Astrocyte of the spinal cord (primary cell): ENCODE measurements at regions not wholly inside any gene's neighbourhood (a gene's known extent, or its start where the extent isn't known, plus 50 kb on each side); places are given as distances from the start of the nearest gene placed in this dataset.

Experiments used
- DNase-seq: peaks from one replicate; pipeline ENCODE4 v3.0.0; 2011; ENCODE audit warnings: low read depth, low spot score
- H3K4me3 ChIP-seq: 2 replicates; pipeline ENCODE4 v1.5.1; 2011; ENCODE audit warnings: low read depth, mild to moderate bottlenecking, low read length, moderate library complexity
- in situ Hi-C: cut with HindIII; loops from 2 replicates; pipeline ENCODE4 v1.10.0; 2017; ENCODE audit warnings: low sequenced_read_pairs
- TF ChIP-seq, protein P1 (sequence below): IDR thresholded peaks from 2 replicates; pipeline ENCODE4 v1.5.1; 2012; ENCODE audit warnings: low read depth, mild to moderate bottlenecking, low read length, inconsistent platforms

DNA sequence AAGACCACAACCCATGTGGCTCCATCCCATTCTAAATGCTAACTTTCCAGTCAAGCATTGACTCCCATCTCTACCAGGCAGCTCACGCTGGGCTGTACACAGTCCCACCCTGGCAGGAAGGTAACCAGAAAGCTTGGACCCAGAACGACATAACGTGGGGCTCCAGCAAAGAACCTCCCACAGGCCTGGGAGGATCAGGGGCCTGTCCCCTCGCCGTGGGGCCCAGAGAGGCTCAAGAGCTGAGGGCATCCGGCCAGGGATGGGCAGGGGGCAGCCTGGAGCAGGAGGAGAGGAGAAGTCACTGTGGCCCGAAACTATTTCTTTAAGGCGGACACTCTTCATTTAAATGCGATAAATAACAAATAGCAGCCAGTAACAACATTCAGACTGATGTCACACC, 169.9 kb downstream of the SHANK2 start:
- TF ChIP-seq, protein P1, sequence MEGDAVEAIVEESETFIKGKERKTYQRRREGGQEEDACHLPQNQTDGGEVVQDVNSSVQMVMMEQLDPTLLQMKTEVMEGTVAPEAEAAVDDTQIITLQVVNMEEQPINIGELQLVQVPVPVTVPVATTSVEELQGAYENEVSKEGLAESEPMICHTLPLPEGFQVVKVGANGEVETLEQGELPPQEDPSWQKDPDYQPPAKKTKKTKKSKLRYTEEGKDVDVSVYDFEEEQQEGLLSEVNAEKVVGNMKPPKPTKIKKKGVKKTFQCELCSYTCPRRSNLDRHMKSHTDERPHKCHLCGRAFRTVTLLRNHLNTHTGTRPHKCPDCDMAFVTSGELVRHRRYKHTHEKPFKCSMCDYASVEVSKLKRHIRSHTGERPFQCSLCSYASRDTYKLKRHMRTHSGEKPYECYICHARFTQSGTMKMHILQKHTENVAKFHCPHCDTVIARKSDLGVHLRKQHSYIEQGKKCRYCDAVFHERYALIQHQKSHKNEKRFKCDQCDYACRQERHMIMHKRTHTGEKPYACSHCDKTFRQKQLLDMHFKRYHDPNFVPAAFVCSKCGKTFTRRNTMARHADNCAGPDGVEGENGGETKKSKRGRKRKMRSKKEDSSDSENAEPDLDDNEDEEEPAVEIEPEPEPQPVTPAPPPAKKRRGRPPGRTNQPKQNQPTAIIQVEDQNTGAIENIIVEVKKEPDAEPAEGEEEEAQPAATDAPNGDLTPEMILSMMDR: no peak
- in situ Hi-C loops: no loop called here

DNA sequence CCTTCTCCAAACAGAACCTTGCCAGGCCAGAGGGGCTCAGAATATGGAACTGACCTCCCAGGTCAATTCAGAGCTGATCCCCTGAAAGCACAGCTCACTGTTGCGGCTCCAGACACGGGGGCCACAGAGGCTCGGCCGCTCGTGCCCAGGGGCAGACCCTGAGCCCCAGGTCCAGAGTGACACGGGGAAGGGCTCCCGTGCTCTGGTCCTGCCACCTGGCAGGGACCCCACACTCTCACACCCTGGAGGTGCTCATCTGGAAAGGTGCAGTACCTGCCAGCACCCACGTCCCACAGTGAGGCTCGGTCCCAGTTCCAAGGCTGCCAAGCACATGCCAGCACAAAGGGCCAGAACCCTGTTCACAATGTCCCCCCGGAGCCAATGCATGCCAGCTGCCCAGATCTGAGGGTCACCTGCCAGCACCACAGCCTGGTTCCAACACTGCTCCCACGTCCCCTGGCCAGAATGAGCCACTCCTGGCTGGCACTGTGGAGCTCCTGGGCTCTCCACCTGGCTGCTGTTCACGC, 170.6 kb downstream of the SHANK2 start:
- TF ChIP-seq, protein P1: no peak
- no peak for DNase-seq
- in situ Hi-C loops: no loop called here
- H3K4me3 ChIP-seq: no peak overlapping the region

More for the DNA sequence above, 169.9 kb downstream of the SHANK2 start:
- H3K4me3 ChIP-seq: no peak overlapping the region
- no peak for DNase-seq

DNA sequence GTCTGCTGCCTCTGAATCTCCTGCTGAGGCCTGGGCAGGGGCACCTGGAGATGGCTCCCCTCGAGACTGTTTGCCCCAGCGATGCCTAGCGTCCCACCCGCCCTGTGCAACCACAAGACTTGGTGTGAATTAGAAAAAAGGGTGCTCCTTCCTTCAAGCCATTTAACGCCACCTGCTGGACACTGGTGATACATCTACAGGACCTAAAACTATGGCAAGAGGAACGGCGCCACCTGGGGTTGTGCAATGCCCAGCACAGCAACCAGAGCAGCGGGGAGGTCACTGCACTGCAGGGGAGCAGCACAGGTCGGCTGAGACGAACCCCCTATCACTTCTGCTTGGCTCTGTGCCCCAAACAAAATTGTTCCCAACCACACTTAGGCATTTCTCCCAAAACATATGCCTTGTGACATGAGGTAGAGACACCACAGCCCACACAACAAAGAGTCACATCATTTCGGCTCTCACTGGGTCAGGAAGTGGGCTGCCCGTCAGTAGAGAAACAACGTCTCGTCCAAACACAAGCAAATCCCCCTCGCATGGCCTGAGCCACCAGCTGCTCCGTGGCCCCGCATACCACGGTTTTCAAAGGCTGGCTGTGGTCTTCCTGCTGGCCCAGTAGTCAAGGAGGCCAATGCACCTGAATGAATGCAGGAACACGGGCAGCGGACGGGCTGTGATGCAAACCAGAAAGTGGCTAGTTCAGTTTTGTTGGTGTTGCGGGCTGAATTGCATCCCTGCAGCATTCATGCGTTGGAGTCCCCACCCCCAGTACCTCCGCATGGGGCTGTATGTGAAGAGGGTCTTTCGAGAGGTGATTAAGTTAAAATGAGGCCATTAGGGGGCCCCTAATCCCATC, 171.9 kb downstream of the SHANK2 start:
- in situ Hi-C loops: no loop called here
- TF ChIP-seq, protein P1: peak; percentile 74
- peak; percentile 58 for DNase-seq
- no peak overlapping the region for H3K4me3 ChIP-seq

DNA sequence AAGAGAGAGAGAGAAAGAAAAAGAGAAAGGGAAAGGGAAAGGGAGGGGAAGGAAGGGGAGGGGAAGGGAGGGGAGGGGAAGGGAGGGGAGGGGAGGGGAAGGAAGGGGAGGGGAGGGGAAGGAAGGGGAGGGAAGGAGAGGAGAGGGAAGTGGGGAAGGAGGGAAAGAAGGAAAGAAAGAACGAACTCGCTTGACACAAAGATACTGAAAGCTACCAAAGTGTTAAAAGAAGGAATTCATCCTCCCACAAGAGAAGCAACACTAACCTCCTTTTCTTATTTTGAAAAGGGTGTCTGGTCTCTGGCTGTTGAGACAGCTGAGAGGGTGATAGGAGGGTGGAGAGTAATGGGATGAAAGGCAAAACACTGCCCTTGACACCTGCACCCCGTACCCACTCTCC, 172.6 kb downstream of the SHANK2 start:
- in situ Hi-C loops: no loop called here
- TF ChIP-seq, protein P1: no peak
- H3K4me3 ChIP-seq: no peak overlapping the region
- no peak for DNase-seq

DNA sequence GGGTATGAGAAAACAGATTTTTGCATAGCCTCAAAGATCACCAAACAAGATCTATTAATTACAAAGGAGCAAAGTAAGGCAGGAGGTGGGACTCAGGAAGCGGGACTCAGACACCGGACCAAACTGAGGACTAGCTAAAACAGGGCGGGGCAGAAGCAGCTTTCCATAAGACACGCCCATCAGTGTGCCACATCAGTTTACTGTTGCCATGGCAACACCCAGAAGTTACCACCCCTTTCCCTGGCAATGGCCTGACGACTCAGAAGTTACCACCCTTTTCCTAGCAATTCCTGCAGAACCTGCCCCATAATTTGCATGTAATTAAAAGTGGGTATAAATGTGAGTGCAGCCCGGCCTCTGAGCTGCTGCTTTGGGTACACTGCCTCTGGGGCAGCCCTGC, 173.9 kb downstream of the SHANK2 start:
- in situ Hi-C loops: no loop called here
- H3K4me3 ChIP-seq: no peak overlapping the region
- DNase-seq: no peak
- TF ChIP-seq, protein P1: no peak

DNA sequence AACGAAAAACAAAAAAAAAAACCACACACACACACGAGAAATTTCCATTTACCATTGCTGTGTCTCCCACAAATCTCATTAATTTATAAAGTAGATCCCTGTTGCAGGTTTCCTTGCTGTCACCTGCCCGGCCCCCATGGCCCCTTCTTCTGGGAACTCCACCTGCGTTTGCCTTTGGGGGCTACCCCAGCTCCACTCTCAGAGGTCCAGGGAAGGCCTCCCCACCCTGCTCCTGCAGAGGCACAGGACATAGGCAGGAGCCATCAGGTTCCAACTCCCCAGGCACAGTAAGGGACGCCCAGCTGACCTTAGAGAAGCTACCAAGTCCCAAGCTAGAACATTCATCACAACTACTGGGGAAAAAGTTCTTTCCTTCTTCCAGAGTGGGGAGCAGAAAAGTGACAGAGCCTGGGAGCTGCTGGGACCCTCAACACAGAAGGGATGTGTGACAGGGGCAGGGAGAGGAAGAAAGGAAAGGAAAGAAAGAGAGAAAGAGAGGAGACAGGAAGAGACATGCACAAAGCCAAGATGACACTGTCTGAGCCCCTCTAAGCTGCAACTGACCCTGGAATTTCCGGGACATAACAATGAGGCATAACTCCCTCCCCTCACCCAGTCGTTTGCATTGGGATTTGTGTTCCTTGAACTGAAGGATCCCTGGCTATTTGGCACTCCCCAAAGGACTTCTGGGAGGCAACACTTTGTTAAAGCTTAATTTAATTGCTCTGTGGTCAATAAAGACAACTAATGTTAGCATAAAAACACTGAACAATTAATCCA, 175.7 kb downstream of the SHANK2 start:
- in situ Hi-C loops: no loop called here
- TF ChIP-seq, protein P1: no peak

More for the DNA sequence above, 175.7 kb downstream of the SHANK2 start:
- no peak overlapping the region for H3K4me3 ChIP-seq
- no peak for DNase-seq
